Right hindlimb (tissue), 1 donor: ENCODE measurements at regions not wholly inside any gene's neighbourhood (a gene's known extent, or its start where the extent isn't known, plus 50 kb on each side); places are given as distances from the start of the nearest gene placed in this dataset.
A peak's percentile ranks its signal among the peaks of the same experiment; 100 is the strongest.

Source experiments
- DNase-seq: peaks from one replicate; pipeline ENCODE4 v3.0.0-alpha.2; 2018

- no peak for DNase-seq
These were observed 207.4 kb downstream of the NHLRC3 start for GRCh38 chr13:39245688-39246087.

- no peak for DNase-seq
These were observed 211.7 kb downstream of the NHLRC3 start for GRCh38 chr13:39249982-39250381.

DNA sequence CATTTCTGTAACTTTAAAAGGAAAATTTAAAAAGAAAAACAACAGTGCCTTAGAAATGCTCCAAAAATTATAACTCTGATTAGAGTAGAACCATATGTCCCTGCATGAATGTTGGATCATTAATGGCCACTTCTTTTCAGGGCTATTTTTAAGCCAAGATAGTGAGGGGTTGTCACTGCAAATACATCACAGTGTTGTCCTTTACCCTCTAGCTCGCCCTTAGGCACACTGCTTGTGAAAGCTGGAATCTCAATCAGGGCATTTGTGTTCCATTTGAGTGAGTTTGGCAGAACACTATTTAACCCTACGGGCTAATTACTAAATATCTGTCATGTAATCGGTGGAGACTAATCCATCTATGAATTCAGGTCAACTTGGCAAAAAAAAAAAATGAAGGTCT lies 212.2 kb downstream of the NHLRC3 start:
- DNase-seq: no peak

- DNase-seq: no peak
These were observed 213.1 kb downstream of the NHLRC3 start for GRCh38 chr13:39251340-39251739.

- peak; percentile 48 for DNase-seq
These were observed 215.5 kb downstream of the NHLRC3 start for GRCh38 chr13:39253774-39254173.

GRCh38 chr13:39254601-39255000 lies 216.3 kb downstream of the NHLRC3 start:
- no peak for DNase-seq

GRCh38 chr13:39257642-39258041 lies 219.4 kb downstream of the NHLRC3 start:
- no peak for DNase-seq

DNA sequence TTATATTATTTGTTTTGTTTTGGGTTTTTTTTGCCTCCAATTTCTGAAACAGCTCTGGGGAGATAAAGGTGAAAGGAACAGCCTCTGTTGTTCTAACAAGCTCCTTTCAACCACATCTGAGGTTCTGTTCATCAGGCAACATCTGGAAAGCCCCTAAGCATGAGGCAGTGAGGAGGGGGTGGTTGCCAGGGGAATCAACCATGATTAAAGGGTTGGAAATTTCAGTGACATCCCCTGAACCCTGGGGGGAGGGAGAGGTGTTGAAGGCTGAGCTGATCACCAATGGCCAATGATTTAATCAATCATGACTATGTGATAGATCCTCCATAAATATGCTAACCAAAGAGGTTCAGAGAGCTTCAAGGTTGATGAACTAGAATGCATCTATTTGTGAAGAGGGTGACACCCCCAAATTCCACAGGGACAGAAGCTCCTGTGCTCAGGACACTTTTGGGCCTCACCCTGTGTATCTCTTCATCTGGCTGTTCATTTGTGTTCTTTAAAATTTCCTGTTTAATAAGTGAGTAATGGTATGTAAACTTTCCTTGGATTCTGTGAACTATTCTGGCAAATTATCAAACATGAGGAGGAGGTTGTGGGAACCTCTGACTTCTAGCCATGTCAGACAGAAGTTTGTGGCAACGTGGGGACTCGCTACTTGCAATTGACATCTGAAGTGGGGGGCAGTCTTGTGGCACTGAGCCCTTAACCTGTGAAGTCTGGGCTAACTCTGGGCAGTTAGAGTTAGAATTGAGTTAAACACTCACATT lies 221.3 kb downstream of the NHLRC3 start:
- DNase-seq: no peak

DNA sequence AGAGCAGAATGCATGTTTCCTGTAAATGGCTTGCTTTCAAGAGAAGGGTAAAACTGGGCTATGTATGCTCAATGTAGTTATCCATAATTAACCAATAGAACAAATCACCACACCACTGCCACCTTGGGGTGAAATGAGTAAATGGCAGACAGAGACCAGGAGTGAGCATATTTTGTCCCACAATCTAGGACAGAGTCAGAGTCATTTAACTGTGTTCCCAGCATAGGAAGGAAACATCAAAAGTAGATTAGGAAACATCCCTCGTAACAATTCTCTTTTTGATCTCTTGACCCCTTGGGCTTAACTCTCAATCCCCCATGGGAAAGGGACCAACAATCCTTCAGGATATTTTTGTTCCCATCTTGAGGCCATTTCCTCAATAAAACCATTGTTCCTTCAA lies 224.8 kb downstream of the NHLRC3 start:
- DNase-seq: peak; percentile 36

- no peak for DNase-seq
These were observed 225.3 kb downstream of the NHLRC3 start for GRCh38 chr13:39263531-39263930.

DNA sequence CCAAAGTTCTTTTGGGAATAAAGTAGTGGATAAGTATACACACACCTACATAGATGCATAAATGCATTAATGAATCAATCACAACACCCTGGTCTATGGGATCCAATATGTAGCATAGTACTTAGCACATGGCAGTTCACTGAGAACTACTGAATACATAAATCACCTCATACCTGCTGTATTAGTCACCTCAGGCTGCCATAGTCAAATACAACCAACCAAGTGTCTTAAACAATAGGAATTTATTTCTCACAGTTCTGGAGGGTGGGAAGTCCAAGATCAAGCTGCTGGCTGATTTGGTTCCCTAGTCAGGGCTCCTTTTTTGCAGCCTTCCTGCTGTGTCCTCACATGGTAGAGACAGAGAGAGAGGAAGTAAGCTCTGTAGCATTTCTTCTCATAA lies 228.2 kb downstream of the NHLRC3 start:
- DNase-seq: no peak

DNA sequence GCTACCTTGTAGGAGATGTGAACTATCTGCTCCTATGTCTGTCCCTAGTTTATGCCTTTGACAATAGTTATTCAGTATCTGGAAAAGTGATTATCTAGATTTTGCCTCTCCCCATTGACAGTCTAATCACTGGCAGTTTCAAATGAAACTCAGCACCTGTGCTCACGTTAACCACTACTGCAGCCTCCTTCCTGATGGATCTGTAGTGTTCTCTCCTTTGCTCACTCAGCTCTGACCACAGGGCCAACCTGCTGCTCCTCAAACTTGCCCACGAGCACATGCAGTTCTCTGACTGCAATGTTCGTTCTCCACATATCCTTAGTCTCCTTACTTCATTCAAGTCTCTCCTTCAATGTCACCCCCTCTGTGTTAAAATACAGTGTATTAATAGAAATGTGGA lies 230.1 kb downstream of the NHLRC3 start:
- no peak for DNase-seq

DNA sequence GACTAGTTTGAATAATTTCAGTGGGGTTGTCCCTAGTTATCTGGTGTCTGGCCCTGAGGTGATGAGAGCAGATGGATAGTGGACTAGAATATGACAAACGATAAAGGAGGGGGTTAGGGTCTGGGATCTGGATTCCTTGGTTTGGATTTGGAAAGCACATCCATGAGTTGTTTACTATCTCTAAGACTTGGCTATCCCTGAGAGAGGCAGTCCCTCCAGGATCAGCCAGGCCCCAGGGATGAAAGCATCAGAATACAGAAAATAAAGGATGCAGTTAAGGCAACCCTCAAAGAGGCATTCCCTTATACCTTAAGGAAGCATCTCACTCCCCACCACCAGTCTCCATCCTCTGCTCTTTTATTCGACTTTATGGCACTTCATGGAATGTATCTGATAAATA lies 230.7 kb downstream of the NHLRC3 start:
- DNase-seq: no peak

- no peak for DNase-seq
These were observed 231.2 kb downstream of the NHLRC3 start for GRCh38 chr13:39269411-39269810.

DNA sequence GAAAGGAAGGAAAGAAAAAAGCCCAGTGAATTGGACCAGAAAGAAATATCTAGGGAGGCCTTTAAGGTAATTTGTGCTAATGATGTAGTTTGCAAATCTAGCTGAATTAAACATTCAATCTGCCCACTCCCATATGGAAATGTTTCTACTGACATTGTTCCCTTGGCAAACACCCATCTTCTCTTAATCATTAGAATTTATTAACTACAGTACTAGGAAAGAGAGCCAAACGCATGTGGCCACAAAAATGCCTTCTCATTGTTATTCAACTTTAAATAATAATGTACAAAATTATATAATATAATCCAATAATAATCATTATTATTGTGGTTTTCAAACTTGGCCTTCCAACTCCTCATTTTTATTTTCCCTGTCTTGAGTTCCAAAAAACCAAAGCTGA lies 234.7 kb downstream of the NHLRC3 start:
- DNase-seq: no peak

GRCh38 chr13:39273953-39274738 lies 235.9 kb downstream of the NHLRC3 start:
- no peak for DNase-seq

- DNase-seq: no peak
These were observed 236.6 kb downstream of the NHLRC3 start for GRCh38 chr13:39274739-39275325.

- DNase-seq: no peak
These were observed 240.8 kb downstream of the NHLRC3 start for GRCh38 chr13:39279077-39279476.

GRCh38 chr13:39281539-39282150 lies 243.4 kb downstream of the NHLRC3 start:
- DNase-seq: no peak

- DNase-seq: no peak
These were observed 244.2 kb downstream of the NHLRC3 start for GRCh38 chr13:39282400-39282972.

- DNase-seq: no peak
These were observed 244.8 kb downstream of the NHLRC3 start for GRCh38 chr13:39283072-39283471.

- DNase-seq: peak; percentile 32
These were observed 246.6 kb downstream of the NHLRC3 start for GRCh38 chr13:39284801-39285388.
